NT2/D1 (cell line): ENCODE measurements at regions not wholly inside any gene's neighbourhood (a gene's known extent, or its start where the extent isn't known, plus 50 kb on each side); places are given as distances from the start of the nearest gene placed in this dataset.

Experiments used
- DNase-seq: peaks from one replicate; pipeline ENCODE4 v3.0.0-alpha.2; 2011; ENCODE audit warnings: low read depth, low spot score
- H3K27me3 ChIP-seq: 2 replicates; pipeline ENCODE4 v1.6.0; 2011; ENCODE audit warnings: mild to moderate bottlenecking; ENCODE audit not compliant: insufficient read length, insufficient read depth
- H3K36me3 ChIP-seq: 2 replicates; pipeline ENCODE4 v1.6.1; 2011; ENCODE audit warnings: mild to moderate bottlenecking, low read length, mixed read lengths; ENCODE audit not compliant: insufficient read depth, insufficient read length
- H3K4me1 ChIP-seq: 2 replicates; pipeline ENCODE4 v1.5.1; 2011; ENCODE audit not compliant: insufficient read depth, insufficient read length
- H3K4me3 ChIP-seq: 2 replicates; pipeline ENCODE4 v1.5.1; 2011; ENCODE audit warnings: low read depth; ENCODE audit not compliant: insufficient read length
- H3K9ac ChIP-seq: 2 replicates; pipeline ENCODE4 v1.6.0; 2011; ENCODE audit warnings: low read depth; ENCODE audit not compliant: insufficient read length
- H3K9me3 ChIP-seq: 2 replicates; pipeline ENCODE4 v1.5.1; 2011; ENCODE audit warnings: mild to moderate bottlenecking, low read length; ENCODE audit not compliant: insufficient read depth
- SUZ12 ChIP-seq: IDR thresholded peaks from 2 replicates; pipeline ENCODE4 v1.6.1; 2011; ENCODE audit not compliant: insufficient read length, insufficient read depth; ENCODE audit errors: extremely low read depth
- YY1 ChIP-seq: IDR thresholded peaks from 2 replicates; pipeline ENCODE4 v1.6.1; 2011; ENCODE audit not compliant: insufficient read length, insufficient read depth
- ZNF274 ChIP-seq: IDR thresholded peaks from 2 replicates; pipeline ENCODE4 v1.6.1; 2011; ENCODE audit warnings: mild to moderate bottlenecking, low read depth, low read length

- DNase-seq = no peak
- Histone ChIP-seq H3K9ac (no peak overlapping the region), H3K27me3 (no peaks in the 10 kb centered on the region), H3K36me3 (no peaks in the 10 kb centered on the region), H3K4me1 (no peaks in the 10 kb centered on the region), H3K4me3 (no peak overlapping the region), H3K9me3 (peaks cover 19% of the 10 kb centered on the region)
- TF ChIP-seq ZNF274 (no peak), YY1 (no peak), SUZ12 (no peak)
Measured at GRCh38 chr7:68121056-68121455, 1124.4 kb downstream of the TYW1 start.

DNA sequence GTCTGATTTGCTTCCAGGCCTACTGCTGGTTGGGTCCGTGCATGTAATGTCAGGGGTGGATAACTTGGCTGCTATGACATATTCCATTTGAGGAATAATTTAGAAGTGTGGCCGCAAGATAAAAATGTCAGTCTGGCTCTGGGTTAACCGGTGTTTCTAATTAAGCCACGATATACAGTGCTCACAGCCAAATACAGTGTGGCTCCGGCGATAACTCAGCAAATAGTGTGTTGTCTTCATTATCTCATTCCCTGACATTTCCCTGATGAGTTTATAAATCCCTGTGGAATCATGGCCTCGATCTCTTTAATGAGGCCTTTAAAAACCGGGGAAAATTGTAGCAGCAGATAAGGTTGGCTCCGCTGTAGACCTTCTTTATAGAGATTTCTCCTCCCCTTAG, 1125.0 kb downstream of the TYW1 start:
- H3K4me3 ChIP-seq = no peak overlapping the region
- H3K4me1 ChIP-seq = no peaks in the 10 kb centered on the region
- no peak overlapping the region for H3K9ac ChIP-seq
- no peaks in the 10 kb centered on the region for H3K27me3 ChIP-seq
- H3K9me3 ChIP-seq = peaks cover 19% of the 10 kb centered on the region
- no peak for DNase-seq
- no peak for TF ChIP-seq ZNF274
- TF ChIP-seq YY1 = no peak
- no peak for TF ChIP-seq SUZ12
- no peaks in the 10 kb centered on the region for H3K36me3 ChIP-seq

GRCh38 chr7:68122801-68123200, 1126.2 kb downstream of the TYW1 start:
- Histone ChIP-seq H3K9me3 (peaks cover 19% of the 10 kb centered on the region), H3K4me3 (no peak overlapping the region), H3K4me1 (no peaks in the 10 kb centered on the region), H3K27me3 (no peaks in the 10 kb centered on the region), H3K36me3 (no peaks in the 10 kb centered on the region), H3K9ac (no peak overlapping the region)
- no peak for TF ChIP-seq YY1
- no peak for TF ChIP-seq ZNF274
- TF ChIP-seq SUZ12 = no peak
- no peak for DNase-seq

DNA sequence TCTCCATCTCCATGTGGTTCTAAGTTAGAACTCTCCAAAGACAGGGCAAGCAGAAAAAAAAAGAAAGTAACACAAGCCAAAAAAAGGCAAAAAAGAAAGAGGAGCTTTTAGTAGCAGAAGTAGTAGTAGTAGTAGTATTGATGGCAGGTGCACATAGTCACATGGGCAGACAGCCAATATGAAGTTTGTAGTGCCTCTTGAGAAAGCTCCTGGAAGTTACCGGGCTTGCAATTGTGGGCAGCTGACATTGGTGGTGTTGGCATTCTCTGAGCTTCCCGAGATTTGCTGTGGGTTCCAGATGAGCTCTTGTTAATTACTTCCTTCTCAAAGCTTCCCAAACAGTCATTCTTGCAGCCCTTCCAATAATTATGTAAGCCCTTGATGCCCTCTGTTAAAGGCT, 1128.5 kb downstream of the TYW1 start:
- Histone ChIP-seq H3K9ac (no peak overlapping the region), H3K27me3 (no peaks in the 10 kb centered on the region), H3K4me3 (no peak overlapping the region), H3K9me3 (0 out of 2 replicates have a peak, but pooled peaks cover under 1% of the 10 kb centered on the region), H3K36me3 (no peaks in the 10 kb centered on the region), H3K4me1 (no peaks in the 10 kb centered on the region)
- DNase-seq = no peak
- TF ChIP-seq ZNF274 (no peak), SUZ12 (no peak), YY1 (no peak)

DNA sequence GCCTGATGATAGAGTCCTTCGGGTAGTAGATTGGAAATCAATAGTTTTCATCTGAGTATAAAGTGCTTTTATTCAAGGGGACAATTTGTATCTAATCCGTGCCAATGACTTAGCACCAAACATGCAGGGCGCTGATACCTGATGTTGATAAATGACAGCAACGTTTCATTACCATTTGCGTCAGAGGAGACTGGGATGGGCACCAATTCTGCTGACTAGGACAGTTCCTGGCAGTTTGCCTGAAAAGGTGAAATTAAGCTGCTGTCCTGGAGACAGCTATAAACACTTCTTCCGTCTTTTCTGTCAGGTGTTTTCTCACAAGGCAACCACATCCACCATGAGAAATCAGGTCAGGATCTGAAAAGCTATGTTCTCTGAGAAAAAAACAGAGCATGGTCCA, 1136.4 kb downstream of the TYW1 start:
- no peaks in the 10 kb centered on the region for H3K36me3 ChIP-seq
- H3K4me1 ChIP-seq = no peaks in the 10 kb centered on the region
- H3K4me3 ChIP-seq = no peak overlapping the region
- TF ChIP-seq YY1 (no peak), ZNF274 (no peak), SUZ12 (no peak)
- H3K27me3 ChIP-seq = peaks cover 8% of the 10 kb centered on the region
- no peak overlapping the region for H3K9ac ChIP-seq
- no peak for DNase-seq
- no peaks in the 10 kb centered on the region for H3K9me3 ChIP-seq

- Histone ChIP-seq H3K4me3 (no peak overlapping the region), H3K36me3 (no peaks in the 10 kb centered on the region), H3K9ac (no peak overlapping the region), H3K27me3 (no peaks in the 10 kb centered on the region), H3K9me3 (peaks cover 12% of the 10 kb centered on the region), H3K4me1 (no peaks in the 10 kb centered on the region)
- no peak for DNase-seq
- no peak for TF ChIP-seq ZNF274
- TF ChIP-seq SUZ12 = no peak
- no peak for TF ChIP-seq YY1
Measured at GRCh38 chr7:68143345-68143744, 1146.7 kb downstream of the TYW1 start.

DNA sequence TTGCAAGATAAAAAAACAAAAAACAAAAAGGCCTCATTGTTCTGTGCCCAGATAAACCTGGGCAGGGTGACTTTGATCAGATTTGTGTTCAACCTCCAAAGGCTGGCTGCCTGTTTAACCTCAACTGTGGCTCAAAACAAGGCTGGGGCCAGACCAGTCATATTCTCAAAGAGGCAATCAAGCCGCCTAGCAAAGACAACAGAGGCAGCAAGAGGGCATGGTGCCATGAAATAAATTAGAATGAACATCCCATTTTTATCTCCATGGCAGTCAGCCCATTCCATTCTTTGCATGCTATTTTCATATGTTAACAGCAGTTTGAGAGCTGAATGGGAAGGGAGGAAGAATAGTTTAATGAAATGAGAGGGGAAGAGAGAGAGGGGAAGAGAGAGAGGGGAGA, 1150.3 kb downstream of the TYW1 start:
- H3K27me3 ChIP-seq = no peaks in the 10 kb centered on the region
- TF ChIP-seq YY1 (no peak), ZNF274 (no peak), SUZ12 (no peak)
- H3K9me3 ChIP-seq = peaks cover 12% of the 10 kb centered on the region
- H3K4me1 ChIP-seq = no peaks in the 10 kb centered on the region
- H3K4me3 ChIP-seq = no peak overlapping the region
- H3K9ac ChIP-seq = no peak overlapping the region
- no peaks in the 10 kb centered on the region for H3K36me3 ChIP-seq
- no peak for DNase-seq

DNA sequence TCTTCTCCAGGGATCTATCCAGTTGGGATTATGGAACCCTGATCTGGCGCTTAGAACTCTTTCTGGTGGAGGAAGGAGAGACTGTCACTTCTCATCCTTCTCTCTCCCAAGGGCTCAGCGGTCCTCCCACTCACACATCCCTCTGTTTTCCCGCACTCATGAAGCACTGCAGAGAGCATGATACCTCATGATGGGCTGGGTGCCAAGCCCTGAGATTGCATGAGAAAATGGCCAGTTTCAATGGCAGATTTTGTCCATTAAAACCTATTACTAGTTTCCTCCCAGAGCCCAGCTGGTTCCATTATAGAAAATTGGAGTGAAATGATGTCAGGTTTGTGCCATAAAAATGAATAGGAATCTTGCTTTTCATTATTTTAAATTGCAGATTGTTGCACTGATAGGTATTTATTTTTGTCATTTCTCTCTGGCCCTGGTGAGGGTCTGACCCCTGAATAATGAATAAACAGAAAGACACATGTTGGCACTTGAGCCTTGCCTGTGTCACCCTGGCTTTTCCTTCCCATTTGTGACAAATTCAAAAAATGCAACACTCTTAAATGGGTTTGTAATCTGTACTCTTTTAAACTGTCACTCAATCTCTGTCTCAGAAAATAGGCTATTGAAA, 1151.1 kb downstream of the TYW1 start:
- Histone ChIP-seq H3K4me1 (no peaks in the 10 kb centered on the region), H3K36me3 (no peaks in the 10 kb centered on the region), H3K9ac (no peak overlapping the region), H3K4me3 (no peak overlapping the region), H3K9me3 (peaks cover 8% of the 10 kb centered on the region), H3K27me3 (no peaks in the 10 kb centered on the region)
- TF ChIP-seq YY1 = no peak
- TF ChIP-seq SUZ12 = no peak
- no peak for TF ChIP-seq ZNF274
- no peak for DNase-seq
